K562 (cell line): ENCODE measurements at regions not wholly inside any gene's neighbourhood (a gene's known extent, or its start where the extent isn't known, plus 50 kb on each side); places are given as distances from the start of the nearest gene placed in this dataset.

Experiments used
- BMI1 ChIP-seq: fragments of 150-350 bp; IDR thresholded peaks from 2 replicates; pipeline ENCODE4 v1.6.1; 2014; ENCODE audit warnings: low read length
- BRF2 ChIP-seq: IDR thresholded peaks from 3 replicates; pipeline ENCODE4 v1.6.1; 2011; ENCODE audit warnings: borderline replicate concordance, mild to moderate bottlenecking; ENCODE audit not compliant: insufficient read length, insufficient read depth
- CBFA2T3 ChIP-seq: fragments of 450-650 bp; IDR thresholded peaks from 2 replicates; pipeline ENCODE4 v1.6.1; 2017
- CHD7 ChIP-seq: fragments of 200-600 bp; sonication (generic); IDR thresholded peaks from one replicate; pipeline ENCODE4 v1.6.1; 2012; ENCODE audit warnings: mild to moderate bottlenecking, low read depth, low read length, inconsistent platforms
- ZBTB8A ChIP-seq: fragments of 450-650 bp; IDR thresholded peaks from 2 replicates; pipeline ENCODE4 v1.6.1; 2018; ENCODE audit warnings: mild to moderate bottlenecking, moderate library complexity; ENCODE audit not compliant: partially characterized antibody
- ZNF224 ChIP-seq: sonication (generic); formaldehyde crosslinking; IDR thresholded peaks from 2 replicates; pipeline ENCODE4 v1.8.0; 2022; ENCODE audit warnings: mild to moderate bottlenecking, missing genetic modification reagents

DNA sequence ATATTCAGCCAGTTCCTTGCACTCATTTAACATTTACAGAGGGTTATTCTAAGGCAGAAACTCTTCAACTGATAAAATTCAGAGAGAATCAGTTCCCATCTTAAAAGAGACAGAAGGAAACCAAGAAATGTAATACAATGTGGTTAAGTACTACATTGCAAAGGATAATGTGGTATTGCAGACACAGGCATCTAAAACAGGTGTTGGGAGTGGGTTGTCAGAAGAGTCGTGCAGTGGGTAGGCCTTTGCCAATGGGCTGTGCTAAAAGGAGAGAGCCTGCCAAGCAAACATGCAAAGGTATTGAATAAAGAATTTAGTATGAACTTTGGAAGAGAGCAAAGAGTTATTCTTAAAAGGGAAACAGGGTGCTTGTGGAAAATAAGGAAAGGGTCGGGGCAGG lies 1044.4 kb upstream of the DIAPH2 start (continued):
- TF ChIP-seq CHD7 (no peak), ZBTB8A (no peak), BRF2 (no peak), CBFA2T3 (no peak), ZNF224 (CRISPR knock-in tag) (no peak), BMI1 (no peak)
